A673 (cell line): ENCODE measurements at regions not wholly inside any gene's neighbourhood (a gene's known extent, or its start where the extent isn't known, plus 50 kb on each side); places are given as distances from the start of the nearest gene placed in this dataset.

Experiments
- BruUV-seq: library from RNA; stranded (reverse); fragments of 400-500 nt; replicated peaks from 2 replicates; lab custom pipeline; 2021; lab: Mats Ljungman, UMichigan
- CTCF ChIA-PET: fragments of 300-600 bp; sonication (Branson Sonifier 250); formaldehyde crosslinking; loops from one replicate; lab custom pipeline; 2022; ENCODE audit warnings: antibody characterized with exemption; lab: Charles Lee
- POLR2A ChIA-PET: fragments of 300-600 bp; sonication (Branson Sonifier 250); formaldehyde crosslinking; loops from one replicate; lab custom pipeline; 2022; ENCODE audit warnings: antibody characterized with exemption; ENCODE audit not compliant: low non-redundant PET; lab: Charles Lee
- DNase-seq: peaks from one replicate; pipeline ENCODE4 v3.0.0-alpha.2; 2015; ENCODE audit warnings: low spot score
- H3K27ac ChIP-seq: fragments of 200-600 bp; sonication (generic); 2 replicates; pipeline ENCODE4 v1.5.1; 2016; ENCODE audit warnings: mixed run types, low read depth, mild to moderate bottlenecking, mixed read lengths, antibody characterized with exemption, low read length; ENCODE audit not compliant: poor library complexity, severe bottlenecking
- H3K27me3 ChIP-seq: fragments of 200-600 bp; sonication (generic); replicated peaks from 2 replicates; pipeline ENCODE4 v1.6.1; 2017; ENCODE audit warnings: mixed run types, low read depth, mild to moderate bottlenecking, mixed read lengths, antibody characterized with exemption, low read length; ENCODE audit not compliant: insufficient read depth, poor library complexity
- H3K36me3 ChIP-seq: fragments of 200-600 bp; sonication (generic); 2 replicates; pipeline ENCODE4 v1.6.1; 2016; ENCODE audit warnings: mixed run types, mild to moderate bottlenecking, mixed read lengths, antibody characterized with exemption, low read length; ENCODE audit not compliant: insufficient read depth, poor library complexity, severe bottlenecking
- H3K4me1 ChIP-seq: fragments of 200-600 bp; sonication (generic); 2 replicates; pipeline ENCODE4 v1.6.1; 2017; ENCODE audit warnings: mixed run types, mild to moderate bottlenecking, mixed read lengths, antibody characterized with exemption, low read length; ENCODE audit not compliant: insufficient read depth, poor library complexity, severe bottlenecking
- H3K4me3 ChIP-seq: fragments of 200-600 bp; sonication (generic); 2 replicates; pipeline ENCODE4 v1.5.1; 2016; ENCODE audit warnings: low read depth, mixed run types, mild to moderate bottlenecking, mixed read lengths, low read length; ENCODE audit not compliant: poor library complexity, severe bottlenecking
- H3K9me3 ChIP-seq: fragments of 200-600 bp; sonication (generic); 2 replicates; pipeline ENCODE4 v1.6.1; 2016; ENCODE audit warnings: mixed run types, low read depth, mild to moderate bottlenecking, mixed read lengths, antibody characterized with exemption, low read length; ENCODE audit not compliant: poor library complexity, severe bottlenecking
- EZH2 ChIP-seq: fragments of 200-600 bp; sonication (generic); IDR thresholded peaks from 2 replicates; pipeline ENCODE4 v1.6.1; 2017; ENCODE audit warnings: borderline replicate concordance, low read depth, mild to moderate bottlenecking, mixed read lengths, antibody characterized with exemption, low read length; ENCODE audit not compliant: poor library complexity, severe bottlenecking
- intact Hi-C: fragments of 100-400 bp; cut with micrococcal nuclease; formaldehyde crosslinking; loops from one replicate; pipeline ENCODE4 v1.10.0; 2022; ENCODE audit not compliant: unreplicated experiment
- TF ChIP-seq, protein P1 (sequence below): fragments of 300-800, 200-600 bp; sonication (generic); conservative IDR thresholded peaks from 2 replicates; pipeline ENCODE4 v1.5.1; 2017; ENCODE audit warnings: low read depth, mild to moderate bottlenecking, antibody characterized with exemption, low read length, moderate library complexity, mixed read lengths

DNA sequence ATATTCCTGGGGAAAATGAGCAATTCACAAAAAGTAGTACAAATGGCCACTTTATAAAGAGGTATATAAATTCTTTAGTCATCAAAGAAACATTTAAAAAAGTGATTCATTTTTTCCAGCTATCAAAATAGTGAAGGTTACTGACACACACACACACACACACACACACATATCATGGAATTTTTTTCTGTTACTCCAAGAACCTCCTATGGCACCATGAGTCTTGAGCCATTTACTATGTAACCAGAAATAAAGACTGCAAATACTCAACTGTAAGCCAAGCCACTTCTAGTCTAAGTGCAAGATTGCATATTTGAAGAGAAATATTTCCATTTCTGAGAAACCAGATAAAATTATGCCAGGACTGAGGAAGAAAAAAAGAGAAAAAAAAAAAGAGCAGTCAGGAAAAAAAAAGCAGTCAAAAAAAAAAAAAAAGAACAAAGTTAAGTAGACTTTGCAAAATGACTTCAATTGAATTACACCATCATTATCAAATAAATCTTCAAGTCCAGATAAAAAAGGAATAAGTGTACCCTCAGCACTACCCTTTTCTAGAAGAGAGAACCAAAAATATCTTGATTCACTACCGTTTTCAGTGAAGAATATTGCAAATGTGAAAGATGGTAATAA is 275.7 kb downstream of the DAD1 start:
- Histone ChIP-seq H3K4me3 (no peak overlapping the region), H3K4me1 (no peaks in the 10 kb centered on the region), H3K27me3 (no peaks in the 10 kb centered on the region), H3K27ac (no peak overlapping the region), H3K36me3 (no peaks in the 10 kb centered on the region), H3K9me3 (no peaks in the 10 kb centered on the region)
- ChIA-PET POLR2A (no interaction called here), CTCF (interaction anchor here (0.7 kb wide), 1 partner anchor 165 kb away, joined by 4 read pairs; no protein-coding TSS in a partner anchor)
- intact Hi-C loops = loop anchor here (5.0 kb wide), 1 partner anchor 254 kb away; no protein-coding TSS in a partner anchor
- BruUV-seq = no TSS peak
- no peak for TF ChIP-seq EZH2
- TF ChIP-seq, protein P1, sequence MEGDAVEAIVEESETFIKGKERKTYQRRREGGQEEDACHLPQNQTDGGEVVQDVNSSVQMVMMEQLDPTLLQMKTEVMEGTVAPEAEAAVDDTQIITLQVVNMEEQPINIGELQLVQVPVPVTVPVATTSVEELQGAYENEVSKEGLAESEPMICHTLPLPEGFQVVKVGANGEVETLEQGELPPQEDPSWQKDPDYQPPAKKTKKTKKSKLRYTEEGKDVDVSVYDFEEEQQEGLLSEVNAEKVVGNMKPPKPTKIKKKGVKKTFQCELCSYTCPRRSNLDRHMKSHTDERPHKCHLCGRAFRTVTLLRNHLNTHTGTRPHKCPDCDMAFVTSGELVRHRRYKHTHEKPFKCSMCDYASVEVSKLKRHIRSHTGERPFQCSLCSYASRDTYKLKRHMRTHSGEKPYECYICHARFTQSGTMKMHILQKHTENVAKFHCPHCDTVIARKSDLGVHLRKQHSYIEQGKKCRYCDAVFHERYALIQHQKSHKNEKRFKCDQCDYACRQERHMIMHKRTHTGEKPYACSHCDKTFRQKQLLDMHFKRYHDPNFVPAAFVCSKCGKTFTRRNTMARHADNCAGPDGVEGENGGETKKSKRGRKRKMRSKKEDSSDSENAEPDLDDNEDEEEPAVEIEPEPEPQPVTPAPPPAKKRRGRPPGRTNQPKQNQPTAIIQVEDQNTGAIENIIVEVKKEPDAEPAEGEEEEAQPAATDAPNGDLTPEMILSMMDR = no peak
- no peak for DNase-seq

DNA sequence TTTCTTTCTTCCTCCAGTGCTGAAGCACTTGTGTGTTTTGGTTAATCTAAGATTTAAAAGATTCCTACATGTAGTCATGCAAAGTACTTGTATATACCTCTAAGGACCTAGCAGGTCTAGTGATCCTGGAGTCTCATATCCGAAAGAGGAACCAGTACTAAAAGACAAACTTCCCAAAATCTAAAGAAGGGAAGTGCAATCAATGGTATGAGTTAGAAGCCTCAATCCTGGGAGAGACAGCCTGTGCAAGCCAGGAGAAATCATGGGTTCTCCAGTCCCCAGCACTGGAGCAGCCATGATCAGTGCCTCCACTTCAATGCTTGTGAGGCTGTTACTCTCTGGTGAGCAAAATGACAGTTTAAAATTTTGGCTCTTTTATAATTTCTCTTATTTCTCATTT is 277.4 kb downstream of the DAD1 start:
- DNase-seq = no peak
- Histone ChIP-seq H3K27me3 (no peaks in the 10 kb centered on the region), H3K4me3 (no peak overlapping the region), H3K36me3 (no peaks in the 10 kb centered on the region), H3K9me3 (no peaks in the 10 kb centered on the region), H3K27ac (no peak overlapping the region), H3K4me1 (peaks cover under 1% of the 10 kb centered on the region)
- ChIA-PET POLR2A (no interaction called here), CTCF (no interaction called here)
- TF ChIP-seq, protein P1 = no peak
- no peak for TF ChIP-seq EZH2
- no TSS peak for BruUV-seq
- intact Hi-C loops = loop anchor here (5.0 kb wide), 1 partner anchor 256 kb away; no protein-coding TSS in a partner anchor

DNA sequence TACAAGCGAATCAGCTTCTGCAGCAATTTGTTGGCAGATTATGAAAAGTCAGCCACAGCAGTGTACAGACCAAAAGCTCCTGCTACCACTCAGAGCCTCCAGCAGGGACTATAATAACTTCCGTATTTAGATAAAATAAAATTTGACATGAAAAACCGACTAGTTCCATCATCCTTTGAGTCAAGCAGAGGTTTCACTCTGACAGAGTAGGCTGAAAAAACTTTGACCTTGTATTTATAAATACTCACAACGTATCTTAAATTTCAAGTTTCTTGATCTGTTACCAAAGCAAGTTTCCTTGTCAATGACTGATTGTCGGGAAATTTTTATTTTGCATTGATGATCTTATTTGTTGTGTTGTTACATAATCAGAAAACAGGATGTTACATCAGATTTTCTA is 283.4 kb downstream of the DAD1 start:
- POLR2A ChIA-PET = no interaction called here
- BruUV-seq = no TSS peak
- Histone ChIP-seq H3K9me3 (no peaks in the 10 kb centered on the region), H3K27me3 (no peaks in the 10 kb centered on the region), H3K27ac (peak overlapping the region; percentile 78), H3K4me3 (peak overlapping the region; percentile 11), H3K36me3 (no peaks in the 10 kb centered on the region), H3K4me1 (peaks cover 29% of the 10 kb centered on the region)
- DNase-seq = peak; percentile 65
- TF ChIP-seq, protein P1 = no peak
- no peak for TF ChIP-seq EZH2
- CTCF ChIA-PET = no interaction called here
- intact Hi-C loops = loop anchor here (5.0 to 10.0 kb wide), 4 partner anchors 252 to 677 kb away; partner anchors contain the start of gene AJUBA
